ENCODE measurements at regions not wholly inside any gene's neighbourhood (a gene's known extent, or its start where the extent isn't known, plus 50 kb on each side); places are given as distances from the start of the nearest gene placed in this dataset.
"Not testable (repeated sequence)": the region's sequence is repeated elsewhere in the genome, so short reads cannot be mapped to it uniquely, and the experiment has no call there.

- Mint-ChIP-seq H3K27ac (no peak overlapping the region), H3K4me3 (no peak overlapping the region), H3K4me1 (no peaks in the 10 kb centered on the region), H3K36me3 (ENCODE audit: low read depth) (no peaks in the 10 kb centered on the region), H3K27me3 (peaks cover 13% of the 10 kb centered on the region), H3K9me3 (no peaks in the 10 kb centered on the region)
- no peak for DNase-seq
- intact Hi-C loops (cut with micrococcal nuclease): no loop called here
Measured at GRCh38 chr14:103231376-103232019, 102.5 kb upstream of the EIF5 start.

DNA sequence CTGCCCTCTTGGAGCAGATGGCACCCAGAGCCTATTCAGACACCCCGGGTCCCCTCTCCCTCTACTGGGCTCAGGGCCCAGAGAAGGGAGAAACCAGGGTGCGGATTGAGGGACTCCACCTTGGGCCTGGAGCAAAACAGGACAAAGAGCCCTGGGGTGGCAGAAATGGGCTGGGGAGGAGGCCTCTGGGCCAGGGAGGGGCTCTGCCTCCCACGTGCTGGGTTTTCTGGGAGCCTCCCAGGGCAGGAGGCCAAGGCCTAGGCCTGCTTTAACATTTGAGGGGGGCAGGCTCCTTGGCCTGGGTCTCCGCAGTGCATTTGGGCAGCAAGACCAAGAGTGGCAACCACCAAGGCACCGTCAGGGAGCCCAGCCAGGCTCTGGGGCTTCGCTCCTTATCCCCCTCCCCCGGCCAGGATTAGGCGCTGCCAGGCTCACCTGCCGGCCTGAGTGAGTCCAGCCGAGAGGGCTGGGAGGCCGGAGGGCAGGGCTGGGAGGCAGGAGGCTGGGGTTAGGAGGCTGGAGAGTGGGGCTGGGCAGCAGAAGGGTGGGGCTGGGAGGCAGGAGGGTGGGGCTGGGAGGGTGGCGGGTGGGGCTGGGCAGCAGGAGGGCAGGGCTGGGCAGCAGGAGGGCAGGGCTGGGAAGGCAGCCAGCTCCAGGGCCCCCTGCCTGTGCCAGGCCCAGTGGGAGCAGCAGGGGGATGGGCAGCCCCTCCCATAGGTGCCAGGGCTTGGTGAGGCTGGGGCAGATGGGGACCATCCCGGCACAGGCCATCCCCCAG is 101.8 kb upstream of the EIF5 start:
- intact Hi-C loops (cut with micrococcal nuclease): no loop called here
- Mint-ChIP-seq H3K27me3 (peaks cover 13% of the 10 kb centered on the region), H3K4me3 (no peak overlapping the region), H3K36me3 (ENCODE audit: low read depth) (no peaks in the 10 kb centered on the region), H3K9me3 (no peaks in the 10 kb centered on the region), H3K4me1 (no peaks in the 10 kb centered on the region), H3K27ac (no peak overlapping the region)
- no peak for DNase-seq

DNA sequence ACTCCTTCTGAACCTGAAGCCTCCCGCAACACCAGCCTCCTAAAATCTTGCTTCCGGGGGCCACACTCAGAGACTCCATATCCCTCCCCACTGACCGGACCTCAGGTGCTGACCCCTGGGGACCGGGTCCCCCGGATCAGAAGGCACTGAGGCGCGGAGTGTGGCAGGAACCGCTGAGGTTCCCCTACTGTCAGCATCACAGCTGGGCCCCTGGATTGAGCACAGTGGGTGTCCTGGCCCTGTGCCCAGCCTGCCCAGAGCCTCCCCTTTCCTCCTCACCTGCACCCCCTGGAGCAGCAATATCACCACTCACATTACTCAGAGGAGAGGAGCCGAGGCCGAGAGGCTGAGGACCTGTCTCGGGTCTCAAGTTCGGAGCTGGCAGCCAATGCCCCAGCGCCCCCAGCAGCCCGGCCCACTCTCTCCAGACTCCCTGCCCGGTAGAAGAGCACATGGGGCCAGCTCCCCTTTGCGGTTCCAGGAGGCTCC is 101.2 kb upstream of the EIF5 start:
- Mint-ChIP-seq H3K4me1 (no peaks in the 10 kb centered on the region), H3K27ac (no peak overlapping the region), H3K36me3 (ENCODE audit: low read depth) (no peaks in the 10 kb centered on the region), H3K4me3 (no peak overlapping the region), H3K27me3 (peaks cover 13% of the 10 kb centered on the region), H3K9me3 (no peaks in the 10 kb centered on the region)
- DNase-seq: no peak
- intact Hi-C loops (cut with micrococcal nuclease): no loop called here

- no peaks in the 10 kb centered on the region for H3K36me3 Mint-ChIP-seq (ENCODE audit: low read depth)
- peaks cover 3% of the 10 kb centered on the region for H3K9me3 Mint-ChIP-seq
- no peak for DNase-seq
- intact Hi-C loops (cut with micrococcal nuclease): no loop called here
- no peak overlapping the region for H3K27ac Mint-ChIP-seq
- H3K4me1 Mint-ChIP-seq: no peaks in the 10 kb centered on the region
- H3K27me3 Mint-ChIP-seq: peaks cover 13% of the 10 kb centered on the region
- no peak overlapping the region for H3K4me3 Mint-ChIP-seq
Measured at GRCh38 chr14:103233328-103233727, 100.7 kb upstream of the EIF5 start.

DNA sequence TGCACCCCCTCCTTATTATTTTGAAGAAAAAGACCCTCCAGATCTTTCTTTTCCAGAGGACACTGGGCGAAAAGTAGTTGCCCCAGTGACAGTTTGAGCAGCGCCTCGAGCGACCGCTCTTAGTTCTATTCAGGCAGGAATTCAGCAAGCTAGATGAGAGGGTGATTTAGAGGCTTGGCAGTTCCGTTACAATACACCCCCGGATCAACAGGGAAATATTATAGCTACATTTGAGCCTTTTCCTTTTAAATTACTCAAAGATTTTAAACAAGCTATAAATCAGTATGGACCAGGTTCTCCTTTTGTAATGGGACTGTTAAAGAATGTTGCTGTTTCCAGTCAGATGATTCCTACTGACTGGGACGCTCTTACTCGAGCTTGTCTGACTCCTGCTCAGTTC is 99.2 kb upstream of the EIF5 start:
- H3K27ac Mint-ChIP-seq; H3K9me3 Mint-ChIP-seq; H3K4me3 Mint-ChIP-seq; DNase-seq; H3K4me1 Mint-ChIP-seq; intact Hi-C loops (cut with micrococcal nuclease); H3K36me3 Mint-ChIP-seq (ENCODE audit: low read depth): not testable (repeated sequence)
- H3K27me3 Mint-ChIP-seq: peaks cover 13% of the 10 kb centered on the region

- H3K27ac Mint-ChIP-seq; H3K9me3 Mint-ChIP-seq; H3K4me1 Mint-ChIP-seq; H3K36me3 Mint-ChIP-seq (ENCODE audit: low read depth); intact Hi-C loops (cut with micrococcal nuclease); H3K4me3 Mint-ChIP-seq; DNase-seq: not testable (repeated sequence)
- H3K27me3 Mint-ChIP-seq: peaks cover 13% of the 10 kb centered on the region
Measured at GRCh38 chr14:103235506-103235905, 98.5 kb upstream of the EIF5 start.

GRCh38 chr14:103239751-103240150 is 94.3 kb upstream of the EIF5 start:
- no peaks in the 10 kb centered on the region for H3K36me3 Mint-ChIP-seq (ENCODE audit: low read depth)
- intact Hi-C loops (cut with micrococcal nuclease): no loop called here
- H3K4me3 Mint-ChIP-seq: no peak overlapping the region
- peaks cover 15% of the 10 kb centered on the region for H3K27me3 Mint-ChIP-seq
- no peak overlapping the region for H3K27ac Mint-ChIP-seq
- H3K9me3 Mint-ChIP-seq: peaks cover 4% of the 10 kb centered on the region
- H3K4me1 Mint-ChIP-seq: no peaks in the 10 kb centered on the region
- DNase-seq: no peak

GRCh38 chr14:103241531-103241930 is 92.5 kb upstream of the EIF5 start:
- Mint-ChIP-seq H3K27me3 (peaks cover 6% of the 10 kb centered on the region), H3K9me3 (peaks cover 4% of the 10 kb centered on the region)

DNA sequence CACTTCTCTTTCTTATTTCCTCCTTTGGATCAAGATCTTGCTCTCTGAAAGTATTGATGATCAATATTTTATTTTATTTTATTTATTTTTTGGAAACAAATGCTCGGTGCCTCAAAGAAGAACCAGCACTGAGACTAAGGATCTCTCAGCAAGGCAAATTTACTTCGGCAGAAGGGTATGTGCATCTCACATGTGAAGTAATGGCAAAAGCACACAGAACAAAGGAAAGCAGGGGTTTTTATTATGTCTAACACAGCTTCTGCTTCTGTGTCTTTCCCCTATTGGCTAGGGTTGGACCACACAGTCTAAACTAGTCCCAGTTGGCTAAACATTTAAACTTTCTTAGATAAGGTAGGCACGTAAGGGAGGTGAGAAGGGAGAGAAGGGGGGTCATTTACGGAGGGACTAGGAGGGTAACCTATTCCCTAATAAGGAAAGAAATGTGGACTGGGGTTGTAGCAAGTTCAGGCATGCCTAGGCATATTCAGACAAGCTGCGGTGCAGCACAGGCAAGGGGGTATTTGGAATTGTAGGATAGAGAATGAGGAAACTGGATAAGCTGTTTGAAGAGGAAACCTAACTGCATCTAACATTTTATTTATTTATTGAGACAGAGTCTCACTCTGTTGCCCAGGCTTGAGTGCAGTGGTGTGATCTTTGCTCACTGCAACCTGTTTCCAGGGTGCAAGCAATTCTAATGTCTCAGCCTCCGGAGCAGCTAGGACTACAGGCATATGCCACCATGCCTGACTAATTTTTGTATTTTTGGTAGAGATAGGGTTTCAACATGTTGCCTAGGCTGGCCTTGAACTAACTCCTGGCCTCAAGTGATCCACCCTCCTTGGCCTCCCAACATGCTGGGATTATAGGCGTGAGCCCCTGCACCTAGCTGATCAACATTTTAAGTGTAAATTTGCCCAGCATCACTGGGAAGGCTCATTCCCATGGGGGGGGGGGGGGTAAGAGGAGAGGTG is 90.0 kb upstream of the EIF5 start:
- H3K9me3 Mint-ChIP-seq: no peaks in the 10 kb centered on the region
- DNase-seq: no peak
- no peaks in the 10 kb centered on the region for H3K4me1 Mint-ChIP-seq
- H3K27ac Mint-ChIP-seq: no peak overlapping the region
- H3K27me3 Mint-ChIP-seq: peaks cover 6% of the 10 kb centered on the region
- no peak overlapping the region for H3K4me3 Mint-ChIP-seq
- intact Hi-C loops (cut with micrococcal nuclease): no loop called here
- H3K36me3 Mint-ChIP-seq (ENCODE audit: low read depth): no peaks in the 10 kb centered on the region

More at GRCh38 chr14:103241531-103241930, 92.5 kb upstream of the EIF5 start:
- intact Hi-C loops (cut with micrococcal nuclease): no loop called here
- no peaks in the 10 kb centered on the region for H3K4me1 Mint-ChIP-seq
- H3K27ac Mint-ChIP-seq: no peak overlapping the region
- no peak overlapping the region for H3K4me3 Mint-ChIP-seq
- no peak for DNase-seq
- no peaks in the 10 kb centered on the region for H3K36me3 Mint-ChIP-seq (ENCODE audit: low read depth)

GRCh38 chr14:103245624-103246031 is 88.4 kb upstream of the EIF5 start:
- H3K4me1 Mint-ChIP-seq; H3K27me3 Mint-ChIP-seq; H3K27ac Mint-ChIP-seq; intact Hi-C loops (cut with micrococcal nuclease); H3K4me3 Mint-ChIP-seq; H3K36me3 Mint-ChIP-seq (ENCODE audit: low read depth); H3K9me3 Mint-ChIP-seq; DNase-seq: not testable (repeated sequence)

- no peaks in the 10 kb centered on the region for H3K4me1 Mint-ChIP-seq
- DNase-seq: no peak
- no peak overlapping the region for H3K27ac Mint-ChIP-seq
- intact Hi-C loops (cut with micrococcal nuclease): no loop called here
- no peaks in the 10 kb centered on the region for H3K9me3 Mint-ChIP-seq
- peaks cover 8% of the 10 kb centered on the region for H3K27me3 Mint-ChIP-seq
- H3K4me3 Mint-ChIP-seq: no peak overlapping the region
- no peaks in the 10 kb centered on the region for H3K36me3 Mint-ChIP-seq (ENCODE audit: low read depth)
Measured at GRCh38 chr14:103246070-103246469, 88.0 kb upstream of the EIF5 start.

DNA sequence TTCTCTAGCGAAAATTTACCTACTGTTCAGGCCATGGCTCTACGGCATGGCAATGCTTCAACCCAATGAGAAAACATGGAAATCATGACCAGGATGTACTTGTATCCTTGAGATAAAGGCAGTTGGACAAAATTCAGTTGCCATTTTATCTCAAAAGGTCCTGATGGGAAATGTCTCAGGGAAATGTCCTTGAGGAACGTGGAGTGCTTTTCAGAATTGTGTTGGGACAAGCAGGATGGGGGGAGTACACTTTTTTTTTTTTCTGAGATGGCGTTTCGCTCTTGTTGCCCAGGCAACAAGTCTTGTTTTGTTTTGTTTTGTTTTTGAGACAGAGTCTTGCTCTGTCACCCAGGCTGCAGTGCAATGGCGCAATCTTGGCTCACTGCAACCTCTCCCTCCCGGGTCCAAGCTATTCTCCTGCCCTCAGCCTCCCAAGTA is 86.8 kb upstream of the EIF5 start:
- H3K4me3 Mint-ChIP-seq: no peak overlapping the region
- intact Hi-C loops (cut with micrococcal nuclease): no loop called here

DNA sequence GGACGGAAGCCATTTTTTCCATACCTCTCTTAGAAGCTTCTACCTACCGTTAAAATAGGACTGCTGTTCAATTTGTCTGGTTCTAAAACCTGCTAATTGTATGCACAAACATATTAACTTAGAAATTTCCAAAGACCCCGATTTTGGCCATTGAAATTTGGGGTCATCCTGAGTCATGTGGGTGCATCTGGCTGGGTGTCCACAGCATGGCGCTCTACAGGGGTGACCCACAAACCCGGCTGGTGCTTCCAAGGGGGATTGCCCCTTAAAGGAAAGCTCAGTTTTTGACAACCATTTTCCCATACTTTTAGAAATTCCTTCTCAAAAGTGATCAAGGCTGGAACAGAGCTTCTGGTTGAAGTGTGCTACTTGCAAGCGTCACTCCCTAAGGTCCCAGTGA is 83.9 kb upstream of the EIF5 start:
- DNase-seq: no peak
- H3K4me3 Mint-ChIP-seq: no peak overlapping the region
- H3K27me3 Mint-ChIP-seq: peaks cover 5% of the 10 kb centered on the region
- no peak overlapping the region for H3K27ac Mint-ChIP-seq
- intact Hi-C loops (cut with micrococcal nuclease): no loop called here
- H3K36me3 Mint-ChIP-seq (ENCODE audit: low read depth): no peaks in the 10 kb centered on the region
- no peaks in the 10 kb centered on the region for H3K4me1 Mint-ChIP-seq
- H3K9me3 Mint-ChIP-seq: no peaks in the 10 kb centered on the region

More for the DNA sequence above, 86.8 kb upstream of the EIF5 start:
- H3K36me3 Mint-ChIP-seq (ENCODE audit: low read depth): no peaks in the 10 kb centered on the region
- no peak overlapping the region for H3K27ac Mint-ChIP-seq
- DNase-seq: no peak
- peaks cover 9% of the 10 kb centered on the region for H3K27me3 Mint-ChIP-seq
- no peaks in the 10 kb centered on the region for H3K9me3 Mint-ChIP-seq
- no peaks in the 10 kb centered on the region for H3K4me1 Mint-ChIP-seq

- no peak for DNase-seq
- H3K27ac Mint-ChIP-seq: no peak overlapping the region
- no peak overlapping the region for H3K4me3 Mint-ChIP-seq
- intact Hi-C loops (cut with micrococcal nuclease): no loop called here
- H3K27me3 Mint-ChIP-seq: peaks cover 7% of the 10 kb centered on the region
- H3K4me1 Mint-ChIP-seq: no peaks in the 10 kb centered on the region
- H3K9me3 Mint-ChIP-seq: no peaks in the 10 kb centered on the region
- no peaks in the 10 kb centered on the region for H3K36me3 Mint-ChIP-seq (ENCODE audit: low read depth)
Measured at GRCh38 chr14:103250874-103251273, 83.2 kb upstream of the EIF5 start.

All from activated CD4-positive, alpha-beta T cell treated with anti-CD3 and anti-CD28 coated beads, Interleukin-2, amount 10 ng/mL, durations not matched to agents 24 days and 14 days (primary cell).